ENCODE measurements at regions not wholly inside any gene's neighbourhood (a gene's known extent, or its start where the extent isn't known, plus 50 kb on each side); places are given as distances from the start of the nearest gene placed in this dataset.

- H2AFZ ChIP-seq (ENCODE audit: low read depth, low read length), result no peak overlapping the region
- H3K79me2 ChIP-seq (replicated peaks; ENCODE audit: insufficient read depth, low read length), result no peaks in the 10 kb centered on the region
- TF ChIP-seq POLR2AphosphoS5 (IDR thresholded peaks at IDR 0.05), result no peak
- TF ChIP-seq RAD21 (conservative IDR thresholded peaks at IDR 0.05), result no peak
- TF ChIP-seq EZH2 (IDR thresholded peaks at IDR 0.05; ENCODE audit: borderline replicate concordance, insufficient read depth, low read length, poor library complexity, severe bottlenecking), result no peak
- H4K20me1 ChIP-seq (ENCODE audit: insufficient read depth), result no peaks in the 10 kb centered on the region
- H3K27me3 ChIP-seq (ENCODE audit: insufficient read depth, low read depth, low read length), result no peaks in the 10 kb centered on the region
- no peaks in the 10 kb centered on the region for H3K36me3 ChIP-seq (ENCODE audit: insufficient read depth, low read length)
- H3F3A ChIP-seq (ENCODE audit: insufficient read depth, low read length, poor library complexity, severe bottlenecking), result no peaks in the 10 kb centered on the region
- no peak overlapping the region for H3K9ac ChIP-seq (ENCODE audit: low read length)
- no peak overlapping the region for H3K4me3 ChIP-seq (ENCODE audit: low read length)
- no peak overlapping the region for H3K4me2 ChIP-seq (ENCODE audit: low read length)
- no peaks in the 10 kb centered on the region for H3K9me3 ChIP-seq (ENCODE audit: low read length)
- no peaks in the 10 kb centered on the region for H3K9me2 ChIP-seq (ENCODE audit: insufficient read depth, low read length)
- H3K27ac ChIP-seq (ENCODE audit: low read length), result no peak overlapping the region
Measured at GRCh38 chr2:59833941-59834340, 719.5 kb downstream of the BCL11A start.

- H3K27ac ChIP-seq (ENCODE audit: low read length), result no peak overlapping the region
- no peak overlapping the region for H2AFZ ChIP-seq (ENCODE audit: low read depth, low read length)
- H3K36me3 ChIP-seq (ENCODE audit: insufficient read depth, low read length), result no peaks in the 10 kb centered on the region
- H4K20me1 ChIP-seq (ENCODE audit: insufficient read depth), result no peaks in the 10 kb centered on the region
- no peaks in the 10 kb centered on the region for H3K79me2 ChIP-seq (replicated peaks; ENCODE audit: insufficient read depth, low read length)
- no peak overlapping the region for H3K9ac ChIP-seq (ENCODE audit: low read length)
- H3K4me3 ChIP-seq (ENCODE audit: low read length), result no peak overlapping the region
- no peak overlapping the region for H3K4me2 ChIP-seq (ENCODE audit: low read length)
- H3K27me3 ChIP-seq (ENCODE audit: insufficient read depth, low read depth, low read length), result no peaks in the 10 kb centered on the region
- H3K9me2 ChIP-seq (ENCODE audit: insufficient read depth, low read length), result no peaks in the 10 kb centered on the region
- H3K9me3 ChIP-seq (ENCODE audit: low read length), result no peaks in the 10 kb centered on the region
- TF ChIP-seq SMC3 (conservative IDR thresholded peaks at IDR 0.05; ENCODE audit: poor library complexity) (no peak), POLR2AphosphoS5 (IDR thresholded peaks at IDR 0.05) (no peak), REST (IDR thresholded peaks at IDR 0.05; ENCODE audit: borderline replicate concordance) (no peak), EZH2 (IDR thresholded peaks at IDR 0.05; ENCODE audit: borderline replicate concordance, insufficient read depth, low read length, poor library complexity, severe bottlenecking) (no peak), CTCF (IDR thresholded peaks at IDR 0.05; ENCODE audit: poor library complexity, severe bottlenecking) (no peak), TAF1 (IDR thresholded peaks at IDR 0.05; ENCODE audit: low read depth) (no peak), MXI1 (conservative IDR thresholded peaks at IDR 0.05; ENCODE audit: poor library complexity, severe bottlenecking) (no peak), EP300 (conservative IDR thresholded peaks at IDR 0.05; ENCODE audit: poor library complexity, severe bottlenecking) (no peak)
- no peaks in the 10 kb centered on the region for H3F3A ChIP-seq (ENCODE audit: insufficient read depth, low read length, poor library complexity, severe bottlenecking)
Measured at GRCh38 chr2:59830601-59831000, 722.9 kb downstream of the BCL11A start.

GRCh38 chr2:59827677-59828076, 725.8 kb downstream of the BCL11A start:
- H3K27me3 ChIP-seq (ENCODE audit: insufficient read depth, low read depth, low read length), result no peaks in the 10 kb centered on the region
- H3K36me3 ChIP-seq (ENCODE audit: insufficient read depth, low read length), result no peaks in the 10 kb centered on the region
- no peak overlapping the region for H2AFZ ChIP-seq (ENCODE audit: low read depth, low read length)
- no peak overlapping the region for H3K9ac ChIP-seq (ENCODE audit: low read length)
- no peaks in the 10 kb centered on the region for H3K79me2 ChIP-seq (replicated peaks; ENCODE audit: insufficient read depth, low read length)
- H3F3A ChIP-seq (ENCODE audit: insufficient read depth, low read length, poor library complexity, severe bottlenecking), result no peaks in the 10 kb centered on the region
- no peaks in the 10 kb centered on the region for H3K9me3 ChIP-seq (ENCODE audit: low read length)
- H3K4me3 ChIP-seq (ENCODE audit: low read length), result no peak overlapping the region
- TF ChIP-seq MXI1 (conservative IDR thresholded peaks at IDR 0.05; ENCODE audit: poor library complexity, severe bottlenecking) (no peak), EZH2 (IDR thresholded peaks at IDR 0.05; ENCODE audit: borderline replicate concordance, insufficient read depth, low read length, poor library complexity, severe bottlenecking) (no peak), RAD21 (conservative IDR thresholded peaks at IDR 0.05) (no peak), REST (IDR thresholded peaks at IDR 0.05; ENCODE audit: borderline replicate concordance) (no peak), POLR2AphosphoS5 (IDR thresholded peaks at IDR 0.05) (no peak), SMC3 (conservative IDR thresholded peaks at IDR 0.05; ENCODE audit: poor library complexity) (no peak), EP300 (conservative IDR thresholded peaks at IDR 0.05; ENCODE audit: poor library complexity, severe bottlenecking) (no peak), TAF1 (IDR thresholded peaks at IDR 0.05; ENCODE audit: low read depth) (no peak), CTCF (IDR thresholded peaks at IDR 0.05; ENCODE audit: poor library complexity, severe bottlenecking) (no peak)
- no peaks in the 10 kb centered on the region for H3K9me2 ChIP-seq (ENCODE audit: insufficient read depth, low read length)
- no peak overlapping the region for H3K27ac ChIP-seq (ENCODE audit: low read length)
- no peaks in the 10 kb centered on the region for H4K20me1 ChIP-seq (ENCODE audit: insufficient read depth)
- no peak overlapping the region for H3K4me2 ChIP-seq (ENCODE audit: low read length)
